A673 (cell line): ENCODE measurements at regions not wholly inside any gene's neighbourhood (a gene's known extent, or its start where the extent isn't known, plus 50 kb on each side); places are given as distances from the start of the nearest gene placed in this dataset.

ENCODE experiments used
- BruUV-seq: library from RNA; stranded (reverse); fragments of 400-500 nt; replicated peaks from 2 replicates; lab custom pipeline; 2021; lab: Mats Ljungman, UMichigan
- CTCF ChIA-PET: fragments of 300-600 bp; sonication (Branson Sonifier 250); formaldehyde crosslinking; loops from one replicate; lab custom pipeline; 2022; ENCODE audit warnings: antibody characterized with exemption; lab: Charles Lee
- POLR2A ChIA-PET: fragments of 300-600 bp; sonication (Branson Sonifier 250); formaldehyde crosslinking; loops from one replicate; lab custom pipeline; 2022; ENCODE audit warnings: antibody characterized with exemption; ENCODE audit not compliant: low non-redundant PET; lab: Charles Lee
- DNase-seq: peaks from one replicate; pipeline ENCODE4 v3.0.0-alpha.2; 2015; ENCODE audit warnings: low spot score
- H3K27ac ChIP-seq: fragments of 200-600 bp; sonication (generic); 2 replicates; pipeline ENCODE4 v1.5.1; 2016; ENCODE audit warnings: mixed run types, low read depth, mild to moderate bottlenecking, mixed read lengths, antibody characterized with exemption, low read length; ENCODE audit not compliant: poor library complexity, severe bottlenecking
- H3K27me3 ChIP-seq: fragments of 200-600 bp; sonication (generic); replicated peaks from 2 replicates; pipeline ENCODE4 v1.6.1; 2017; ENCODE audit warnings: mixed run types, low read depth, mild to moderate bottlenecking, mixed read lengths, antibody characterized with exemption, low read length; ENCODE audit not compliant: insufficient read depth, poor library complexity
- H3K36me3 ChIP-seq: fragments of 200-600 bp; sonication (generic); 2 replicates; pipeline ENCODE4 v1.6.1; 2016; ENCODE audit warnings: mixed run types, mild to moderate bottlenecking, mixed read lengths, antibody characterized with exemption, low read length; ENCODE audit not compliant: insufficient read depth, poor library complexity, severe bottlenecking
- H3K4me1 ChIP-seq: fragments of 200-600 bp; sonication (generic); 2 replicates; pipeline ENCODE4 v1.6.1; 2017; ENCODE audit warnings: mixed run types, mild to moderate bottlenecking, mixed read lengths, antibody characterized with exemption, low read length; ENCODE audit not compliant: insufficient read depth, poor library complexity, severe bottlenecking
- H3K4me3 ChIP-seq: fragments of 200-600 bp; sonication (generic); 2 replicates; pipeline ENCODE4 v1.5.1; 2016; ENCODE audit warnings: low read depth, mixed run types, mild to moderate bottlenecking, mixed read lengths, low read length; ENCODE audit not compliant: poor library complexity, severe bottlenecking
- H3K9me3 ChIP-seq: fragments of 200-600 bp; sonication (generic); 2 replicates; pipeline ENCODE4 v1.6.1; 2016; ENCODE audit warnings: mixed run types, low read depth, mild to moderate bottlenecking, mixed read lengths, antibody characterized with exemption, low read length; ENCODE audit not compliant: poor library complexity, severe bottlenecking
- EZH2 ChIP-seq: fragments of 200-600 bp; sonication (generic); IDR thresholded peaks from 2 replicates; pipeline ENCODE4 v1.6.1; 2017; ENCODE audit warnings: borderline replicate concordance, low read depth, mild to moderate bottlenecking, mixed read lengths, antibody characterized with exemption, low read length; ENCODE audit not compliant: poor library complexity, severe bottlenecking
- intact Hi-C: fragments of 100-400 bp; cut with micrococcal nuclease; formaldehyde crosslinking; loops from one replicate; pipeline ENCODE4 v1.10.0; 2022; ENCODE audit not compliant: unreplicated experiment
- TF ChIP-seq, protein P1 (sequence below): fragments of 300-800, 200-600 bp; sonication (generic); conservative IDR thresholded peaks from 2 replicates; pipeline ENCODE4 v1.5.1; 2017; ENCODE audit warnings: low read depth, mild to moderate bottlenecking, antibody characterized with exemption, low read length, moderate library complexity, mixed read lengths

DNA sequence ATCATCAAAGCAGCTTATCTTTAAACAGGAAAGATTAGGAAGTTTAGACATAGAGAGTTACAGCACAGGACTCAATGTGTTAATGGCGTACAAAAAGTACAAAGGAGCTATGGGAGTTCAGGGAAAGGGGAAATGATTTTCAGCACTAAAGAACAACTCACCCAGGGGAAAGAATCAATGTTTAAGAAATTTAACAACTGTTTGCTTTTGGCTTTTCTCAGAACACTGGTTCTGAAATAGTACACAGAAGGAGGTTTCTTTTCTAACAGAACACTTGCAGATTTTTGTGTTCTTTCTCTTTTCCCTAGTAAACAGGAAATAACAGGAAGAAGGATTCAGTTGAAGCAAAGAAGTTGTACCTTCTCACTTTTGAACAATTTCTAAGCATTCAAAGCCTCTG lies 71.3 kb upstream of the GHR start:
- no peak overlapping the region for H3K4me3 ChIP-seq
- POLR2A ChIA-PET: no interaction called here
- no peaks in the 10 kb centered on the region for H3K36me3 ChIP-seq
- BruUV-seq: no TSS peak
- no peak for TF ChIP-seq EZH2
- TF ChIP-seq, protein P1, sequence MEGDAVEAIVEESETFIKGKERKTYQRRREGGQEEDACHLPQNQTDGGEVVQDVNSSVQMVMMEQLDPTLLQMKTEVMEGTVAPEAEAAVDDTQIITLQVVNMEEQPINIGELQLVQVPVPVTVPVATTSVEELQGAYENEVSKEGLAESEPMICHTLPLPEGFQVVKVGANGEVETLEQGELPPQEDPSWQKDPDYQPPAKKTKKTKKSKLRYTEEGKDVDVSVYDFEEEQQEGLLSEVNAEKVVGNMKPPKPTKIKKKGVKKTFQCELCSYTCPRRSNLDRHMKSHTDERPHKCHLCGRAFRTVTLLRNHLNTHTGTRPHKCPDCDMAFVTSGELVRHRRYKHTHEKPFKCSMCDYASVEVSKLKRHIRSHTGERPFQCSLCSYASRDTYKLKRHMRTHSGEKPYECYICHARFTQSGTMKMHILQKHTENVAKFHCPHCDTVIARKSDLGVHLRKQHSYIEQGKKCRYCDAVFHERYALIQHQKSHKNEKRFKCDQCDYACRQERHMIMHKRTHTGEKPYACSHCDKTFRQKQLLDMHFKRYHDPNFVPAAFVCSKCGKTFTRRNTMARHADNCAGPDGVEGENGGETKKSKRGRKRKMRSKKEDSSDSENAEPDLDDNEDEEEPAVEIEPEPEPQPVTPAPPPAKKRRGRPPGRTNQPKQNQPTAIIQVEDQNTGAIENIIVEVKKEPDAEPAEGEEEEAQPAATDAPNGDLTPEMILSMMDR: no peak
- no peak for DNase-seq
- intact Hi-C loops: no loop called here
- CTCF ChIA-PET: no interaction called here
- no peak overlapping the region for H3K27ac ChIP-seq
- H3K27me3 ChIP-seq: no peaks in the 10 kb centered on the region
- H3K4me1 ChIP-seq: no peaks in the 10 kb centered on the region
- H3K9me3 ChIP-seq: no peaks in the 10 kb centered on the region

DNA sequence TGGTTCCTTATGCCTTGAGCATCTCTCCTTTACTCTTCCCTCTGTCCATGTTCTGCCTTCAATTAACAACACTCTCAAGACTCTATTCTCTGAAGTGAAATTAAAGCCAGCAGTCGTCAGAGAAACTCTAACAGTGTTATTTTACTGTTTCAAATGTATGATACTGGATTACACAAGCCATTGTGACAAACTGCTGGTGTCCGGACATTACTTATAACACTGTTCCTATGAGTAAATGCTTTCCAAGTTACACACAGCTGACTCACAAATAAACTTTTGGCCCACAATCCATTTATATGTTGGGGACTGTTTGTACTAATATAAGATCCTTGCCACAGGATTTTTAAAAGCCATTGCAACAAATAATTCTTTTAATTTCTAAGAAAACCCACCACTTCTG lies 63.2 kb upstream of the GHR start:
- CTCF ChIA-PET: no interaction called here
- no peaks in the 10 kb centered on the region for H3K36me3 ChIP-seq
- BruUV-seq: no TSS peak
- no peak for DNase-seq
- H3K4me3 ChIP-seq: no peak overlapping the region
- no peaks in the 10 kb centered on the region for H3K9me3 ChIP-seq
- H3K27me3 ChIP-seq: no peaks in the 10 kb centered on the region
- no peak overlapping the region for H3K27ac ChIP-seq
- TF ChIP-seq, protein P1: no peak
- TF ChIP-seq EZH2: no peak
- H3K4me1 ChIP-seq: no peaks in the 10 kb centered on the region
- intact Hi-C loops: no loop called here
- POLR2A ChIA-PET: no interaction called here

DNA sequence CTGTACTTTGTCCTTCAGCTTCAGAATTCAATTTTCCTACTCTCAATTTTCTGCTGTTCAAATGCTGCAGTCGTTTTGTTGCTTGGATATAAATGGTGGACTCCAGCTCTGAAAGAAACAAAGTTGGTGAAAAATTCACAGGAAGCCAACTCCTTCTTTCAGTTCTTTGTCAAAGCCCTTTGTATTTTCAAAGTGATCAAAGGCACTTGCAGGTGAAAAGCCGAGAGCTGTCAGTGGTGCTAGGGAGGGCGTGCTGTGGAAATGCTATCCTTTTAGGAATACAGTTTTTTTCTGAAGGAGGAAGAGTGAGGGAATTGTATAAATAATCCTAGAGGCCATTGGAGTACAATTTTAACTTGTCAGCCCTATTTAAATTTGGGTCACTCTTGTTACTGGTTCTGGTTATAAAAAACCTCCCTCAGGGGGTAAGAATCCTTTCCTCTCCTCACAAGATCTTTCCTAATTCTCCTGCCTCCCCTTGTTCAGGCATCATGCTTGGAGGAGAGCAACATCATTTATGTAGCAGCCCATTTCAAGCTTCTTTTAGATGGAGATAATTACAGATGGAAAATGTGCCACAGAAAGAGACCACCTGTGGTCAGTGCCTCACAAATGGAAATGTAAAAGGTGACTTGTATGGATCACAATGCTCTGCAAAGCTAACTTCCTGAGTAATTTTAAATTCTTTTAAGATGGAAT lies 62.5 kb upstream of the GHR start:
- H3K27me3 ChIP-seq: no peaks in the 10 kb centered on the region
- BruUV-seq: no TSS peak

More for the DNA sequence above, 62.5 kb upstream of the GHR start:
- Histone ChIP-seq H3K27ac (no peak overlapping the region), H3K9me3 (no peaks in the 10 kb centered on the region), H3K4me3 (no peak overlapping the region), H3K36me3 (no peaks in the 10 kb centered on the region), H3K4me1 (no peaks in the 10 kb centered on the region)
- no peak for TF ChIP-seq EZH2
- TF ChIP-seq, protein P1: no peak
- no peak for DNase-seq
- CTCF ChIA-PET: no interaction called here
- intact Hi-C loops: no loop called here
- POLR2A ChIA-PET: no interaction called here
